ENCODE measurements at regions not wholly inside any gene's neighbourhood (a gene's known extent, or its start where the extent isn't known, plus 50 kb on each side); places are given as distances from the start of the nearest gene placed in this dataset.

DNA sequence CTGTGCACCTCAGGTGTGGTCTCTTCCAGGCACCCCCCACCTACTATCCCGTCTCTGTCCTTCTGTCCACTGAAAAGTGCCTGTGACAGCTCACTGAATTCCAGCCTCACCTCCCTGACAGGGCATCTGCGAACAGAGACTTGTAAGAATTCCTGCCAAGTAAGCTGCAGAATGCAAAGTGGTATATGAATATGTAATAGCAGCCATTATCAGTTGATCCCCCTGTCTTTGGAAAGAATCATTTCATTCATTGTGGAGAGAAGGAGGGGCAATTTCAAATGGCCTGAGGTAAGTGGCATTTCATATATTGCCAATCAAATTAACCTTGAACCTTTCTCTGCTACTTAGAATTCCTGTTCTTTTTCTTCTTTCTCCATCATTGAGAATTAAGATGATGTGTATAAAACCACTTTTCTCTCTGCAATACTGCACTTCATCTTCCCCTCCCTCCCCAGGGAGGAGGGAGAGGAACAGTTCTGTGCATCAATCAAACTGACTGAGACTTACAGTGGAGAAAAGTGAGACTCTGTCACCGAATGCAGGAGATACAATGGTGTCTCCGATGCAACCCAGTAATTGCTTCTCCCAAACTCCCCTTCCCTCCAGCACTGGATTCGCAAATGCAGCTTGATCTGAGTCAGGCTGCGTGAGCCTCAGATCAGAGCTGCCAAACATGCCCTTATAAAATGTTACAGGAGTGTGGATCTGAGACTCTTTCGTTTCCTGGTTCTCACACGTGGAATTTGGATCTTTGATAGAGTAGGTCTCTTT, 91.7 kb downstream of the SLC10A2 start:
- TF ChIP-seq EZH2 (IDR thresholded peaks at IDR 0.05; ENCODE audit: borderline replicate concordance, low read length) (no peak), CTCF (IDR thresholded peaks at IDR 0.05; ENCODE audit: low read length) (no peak)
- H3K27ac ChIP-seq (ENCODE audit: low read depth, low read length, poor library complexity, severe bottlenecking), result no peak overlapping the region
- H4K20me1 ChIP-seq (ENCODE audit: insufficient read depth, low read length), result no peaks in the 10 kb centered on the region
- no peaks in the 10 kb centered on the region for H3F3A ChIP-seq (ENCODE audit: insufficient read depth, low read length)
- H3K27me3 ChIP-seq (ENCODE audit: insufficient read depth, low read length), result no peaks in the 10 kb centered on the region
- peaks cover 3% of the 10 kb centered on the region; the same call in 1 of the 2 replicates for H3K9me3 ChIP-seq (ENCODE audit: low read length)
- H3K79me2 ChIP-seq (ENCODE audit: insufficient read depth, low read length), result no peaks in the 10 kb centered on the region
- no peak overlapping the region for H3K4me3 ChIP-seq (ENCODE audit: low read depth, low read length, poor library complexity, severe bottlenecking)
- peaks cover 16% of the 10 kb centered on the region for H3K4me1 ChIP-seq (ENCODE audit: insufficient read depth, low read length, severe bottlenecking)
- no peaks in the 10 kb centered on the region for H3K9me2 ChIP-seq (ENCODE audit: low read depth, low read length)
- H3K36me3 ChIP-seq (ENCODE audit: insufficient read depth, low read length), result no peaks in the 10 kb centered on the region
- H3K4me2 ChIP-seq (ENCODE audit: low read length), result no peak overlapping the region
- no peak overlapping the region for H3K9ac ChIP-seq (ENCODE audit: low read length)
- H2AFZ ChIP-seq (ENCODE audit: low read length), result no peak overlapping the region

DNA sequence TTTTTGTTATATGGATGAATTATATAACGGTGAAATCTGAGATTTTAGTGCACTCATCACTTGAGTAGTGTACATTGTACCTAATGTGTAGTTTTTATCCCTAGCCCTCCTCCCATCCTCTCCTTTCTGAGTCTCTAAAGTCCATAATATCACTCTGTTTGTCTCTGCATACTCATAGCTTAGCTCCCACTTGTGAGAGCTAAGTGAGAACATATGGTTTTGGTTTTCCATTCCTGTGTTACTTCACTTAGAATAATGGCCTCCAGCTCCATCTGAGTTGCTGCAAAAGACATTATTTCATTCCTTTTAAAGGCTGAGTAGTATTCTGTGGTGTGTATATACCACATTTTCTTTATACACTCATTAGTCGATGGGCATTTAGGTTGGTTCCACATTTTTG, 94.0 kb downstream of the SLC10A2 start:
- no peak for TF ChIP-seq CTCF (IDR thresholded peaks at IDR 0.05; ENCODE audit: low read length)
- no peak for TF ChIP-seq EZH2 (IDR thresholded peaks at IDR 0.05; ENCODE audit: borderline replicate concordance, low read length)
- Histone ChIP-seq H4K20me1 (ENCODE audit: insufficient read depth, low read length) (no peaks in the 10 kb centered on the region), H3K36me3 (ENCODE audit: insufficient read depth, low read length) (no peaks in the 10 kb centered on the region), H3K4me1 (ENCODE audit: insufficient read depth, low read length, severe bottlenecking) (peaks cover 37% of the 10 kb centered on the region), H3F3A (ENCODE audit: insufficient read depth, low read length) (0 out of 2 replicates have a peak, but pooled peaks cover 3% of the 10 kb centered on the region), H3K79me2 (ENCODE audit: insufficient read depth, low read length) (no peaks in the 10 kb centered on the region), H3K27ac (ENCODE audit: low read depth, low read length, poor library complexity, severe bottlenecking) (no peak overlapping the region), H3K9ac (ENCODE audit: low read length) (no peak overlapping the region), H3K27me3 (ENCODE audit: insufficient read depth, low read length) (no peaks in the 10 kb centered on the region), H3K9me2 (ENCODE audit: low read depth, low read length) (no peaks in the 10 kb centered on the region), H3K9me3 (ENCODE audit: low read length) (peaks cover 3% of the 10 kb centered on the region; the same call in 1 of the 2 replicates), H2AFZ (ENCODE audit: low read length) (peak overlapping the region; percentile 22; the same call in 1 of the 2 replicates), H3K4me3 (ENCODE audit: low read depth, low read length, poor library complexity, severe bottlenecking) (no peak overlapping the region), H3K4me2 (ENCODE audit: low read length) (no peak overlapping the region)

- Histone ChIP-seq H3K4me2 (ENCODE audit: low read length) (no peak overlapping the region), H3K27ac (ENCODE audit: low read depth, low read length, poor library complexity, severe bottlenecking) (peak overlapping the region; percentile 79), H3K4me3 (ENCODE audit: low read depth, low read length, poor library complexity, severe bottlenecking) (no peak overlapping the region), H3K36me3 (ENCODE audit: insufficient read depth, low read length) (no peaks in the 10 kb centered on the region), H2AFZ (ENCODE audit: low read length) (no peak overlapping the region), H4K20me1 (ENCODE audit: insufficient read depth, low read length) (no peaks in the 10 kb centered on the region), H3K27me3 (ENCODE audit: insufficient read depth, low read length) (no peaks in the 10 kb centered on the region), H3K9ac (ENCODE audit: low read length) (no peak overlapping the region), H3K9me3 (ENCODE audit: low read length) (no peaks in the 10 kb centered on the region), H3F3A (ENCODE audit: insufficient read depth, low read length) (0 out of 2 replicates have a peak, but pooled peaks cover 7% of the 10 kb centered on the region), H3K9me2 (ENCODE audit: low read depth, low read length) (no peaks in the 10 kb centered on the region), H3K4me1 (ENCODE audit: insufficient read depth, low read length, severe bottlenecking) (peaks cover 49% of the 10 kb centered on the region), H3K79me2 (ENCODE audit: insufficient read depth, low read length) (no peaks in the 10 kb centered on the region)
- TF ChIP-seq EZH2 (IDR thresholded peaks at IDR 0.05; ENCODE audit: borderline replicate concordance, low read length) (no peak), CTCF (IDR thresholded peaks at IDR 0.05; ENCODE audit: low read length) (no peak)
Observed at GRCh38 chr13:102970542-102970941, 95.7 kb downstream of the SLC10A2 start.

Data from OCI-LY1 (cell line).